ENCODE measurements at regions not wholly inside any gene's neighbourhood (a gene's known extent, or its start where the extent isn't known, plus 50 kb on each side); places are given as distances from the start of the nearest gene placed in this dataset.

DNA sequence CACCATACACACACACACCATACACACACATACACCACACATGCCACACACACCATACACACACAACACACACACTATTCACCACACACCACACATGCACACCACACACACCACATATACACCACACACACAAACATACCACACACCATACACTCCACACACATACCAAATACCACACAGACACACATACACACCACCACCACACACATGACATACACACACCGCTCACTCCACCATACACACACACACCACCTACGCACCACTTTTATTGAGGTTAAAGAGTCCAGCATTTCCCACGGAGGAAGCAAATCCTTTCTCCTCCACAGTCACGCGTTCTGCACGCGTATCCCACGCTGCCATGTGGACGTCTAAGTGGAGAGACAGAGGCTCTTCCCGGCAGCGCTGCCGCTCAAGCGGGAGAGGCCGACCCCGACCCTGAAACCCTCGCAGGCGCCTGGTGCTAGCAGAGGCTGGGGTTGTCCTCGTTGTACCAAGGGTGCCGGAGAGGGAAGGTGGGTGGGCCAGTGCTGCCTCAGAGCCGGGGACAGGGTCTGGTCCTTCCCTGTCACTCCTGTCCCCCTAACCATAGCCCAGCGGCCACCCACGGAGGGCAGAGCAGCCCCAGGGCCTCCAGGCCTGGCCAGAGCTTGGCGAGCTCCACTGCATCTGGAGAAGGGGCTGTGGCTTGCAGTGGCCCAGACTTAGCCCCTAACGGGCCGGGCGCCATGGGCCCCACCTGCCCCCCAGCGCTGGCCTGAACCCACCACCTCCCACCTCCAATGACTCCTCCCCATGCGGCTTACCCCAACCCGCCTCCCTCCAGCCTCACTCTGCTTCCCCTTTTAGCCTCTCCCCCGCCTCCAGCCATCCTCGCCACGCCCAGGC, 1495.0 kb downstream of the BRD1 start:
- Histone ChIP-seq H3K27me3 (no peaks in the 10 kb centered on the region), H3K36me3 (no peaks in the 10 kb centered on the region), H3K27ac (no peak overlapping the region), H3K9me3 (ENCODE audit: low read depth) (no peaks in the 10 kb centered on the region), H3K4me3 (no peak overlapping the region), H3K4me1 (ENCODE audit: low read depth) (no peaks in the 10 kb centered on the region)
- DNase-seq (ENCODE audit: low read depth in 1 of 2, low spot score in 1 of 2) = no peak
- TF ChIP-seq, protein P1, sequence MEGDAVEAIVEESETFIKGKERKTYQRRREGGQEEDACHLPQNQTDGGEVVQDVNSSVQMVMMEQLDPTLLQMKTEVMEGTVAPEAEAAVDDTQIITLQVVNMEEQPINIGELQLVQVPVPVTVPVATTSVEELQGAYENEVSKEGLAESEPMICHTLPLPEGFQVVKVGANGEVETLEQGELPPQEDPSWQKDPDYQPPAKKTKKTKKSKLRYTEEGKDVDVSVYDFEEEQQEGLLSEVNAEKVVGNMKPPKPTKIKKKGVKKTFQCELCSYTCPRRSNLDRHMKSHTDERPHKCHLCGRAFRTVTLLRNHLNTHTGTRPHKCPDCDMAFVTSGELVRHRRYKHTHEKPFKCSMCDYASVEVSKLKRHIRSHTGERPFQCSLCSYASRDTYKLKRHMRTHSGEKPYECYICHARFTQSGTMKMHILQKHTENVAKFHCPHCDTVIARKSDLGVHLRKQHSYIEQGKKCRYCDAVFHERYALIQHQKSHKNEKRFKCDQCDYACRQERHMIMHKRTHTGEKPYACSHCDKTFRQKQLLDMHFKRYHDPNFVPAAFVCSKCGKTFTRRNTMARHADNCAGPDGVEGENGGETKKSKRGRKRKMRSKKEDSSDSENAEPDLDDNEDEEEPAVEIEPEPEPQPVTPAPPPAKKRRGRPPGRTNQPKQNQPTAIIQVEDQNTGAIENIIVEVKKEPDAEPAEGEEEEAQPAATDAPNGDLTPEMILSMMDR (IDR thresholded peaks at IDR 0.05; ENCODE audit: low read depth, low read length) = no peak

DNA sequence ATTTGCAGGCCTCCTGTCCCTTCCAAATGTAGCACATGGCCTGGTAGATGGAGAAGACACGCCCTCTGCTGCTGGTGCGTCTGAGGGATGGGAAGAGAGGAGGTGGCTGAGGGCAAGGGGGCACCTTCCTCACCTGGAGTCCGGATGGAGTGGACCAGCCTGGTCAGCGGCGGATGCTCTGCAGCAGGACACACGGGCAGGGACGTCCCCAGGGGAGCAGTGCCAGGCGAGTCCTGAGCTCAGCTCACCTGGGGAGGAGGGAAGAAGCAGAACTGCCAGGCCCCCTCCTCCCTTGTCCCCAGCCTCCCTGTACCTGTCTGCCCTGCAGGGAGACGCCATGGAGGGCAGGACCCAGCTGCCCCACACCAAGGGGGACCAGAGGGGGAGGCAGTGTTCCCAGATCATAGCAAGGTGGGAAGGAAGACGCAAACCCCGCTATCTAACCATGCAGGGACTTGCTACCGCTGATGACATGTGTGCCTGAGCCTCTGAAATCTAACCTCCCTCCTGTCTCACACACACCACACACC, 1495.9 kb downstream of the BRD1 start:
- Histone ChIP-seq H3K4me3 (no peak overlapping the region), H3K4me1 (ENCODE audit: low read depth) (no peaks in the 10 kb centered on the region), H3K27me3 (no peaks in the 10 kb centered on the region), H3K27ac (no peak overlapping the region), H3K9me3 (ENCODE audit: low read depth) (no peaks in the 10 kb centered on the region), H3K36me3 (no peaks in the 10 kb centered on the region)
- no peak for DNase-seq (ENCODE audit: low read depth in 1 of 2, low spot score in 1 of 2)
- TF ChIP-seq, protein P1 (IDR thresholded peaks at IDR 0.05; ENCODE audit: low read depth, low read length) = no peak

DNA sequence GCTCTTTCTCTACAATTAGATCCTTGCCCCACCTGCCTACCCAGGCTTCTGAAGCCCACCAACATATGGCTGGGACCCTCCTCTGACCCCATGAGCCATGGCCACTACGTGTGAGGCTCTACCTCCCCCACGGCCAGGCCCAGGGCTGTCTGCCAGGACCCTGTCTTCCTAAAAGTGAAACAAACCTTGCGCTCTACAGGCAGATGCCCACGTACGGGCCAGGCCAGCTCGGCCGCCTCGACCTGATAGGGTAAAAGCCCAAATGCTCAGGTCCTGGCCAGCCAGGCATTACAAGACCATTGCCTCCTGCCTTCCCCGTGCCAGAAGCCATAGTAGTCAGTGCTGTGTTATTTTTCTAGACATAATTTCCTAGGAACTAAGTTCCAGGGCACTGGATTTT, 1496.4 kb downstream of the BRD1 start:
- DNase-seq (ENCODE audit: low read depth in 1 of 2, low spot score in 1 of 2) = no peak
- no peak overlapping the region for H3K4me3 ChIP-seq
- TF ChIP-seq, protein P1 (IDR thresholded peaks at IDR 0.05; ENCODE audit: low read depth, low read length) = no peak
- H3K9me3 ChIP-seq (ENCODE audit: low read depth) = no peaks in the 10 kb centered on the region
- H3K27me3 ChIP-seq = no peaks in the 10 kb centered on the region
- no peaks in the 10 kb centered on the region for H3K4me1 ChIP-seq (ENCODE audit: low read depth)
- no peaks in the 10 kb centered on the region for H3K36me3 ChIP-seq
- no peak overlapping the region for H3K27ac ChIP-seq

DNA sequence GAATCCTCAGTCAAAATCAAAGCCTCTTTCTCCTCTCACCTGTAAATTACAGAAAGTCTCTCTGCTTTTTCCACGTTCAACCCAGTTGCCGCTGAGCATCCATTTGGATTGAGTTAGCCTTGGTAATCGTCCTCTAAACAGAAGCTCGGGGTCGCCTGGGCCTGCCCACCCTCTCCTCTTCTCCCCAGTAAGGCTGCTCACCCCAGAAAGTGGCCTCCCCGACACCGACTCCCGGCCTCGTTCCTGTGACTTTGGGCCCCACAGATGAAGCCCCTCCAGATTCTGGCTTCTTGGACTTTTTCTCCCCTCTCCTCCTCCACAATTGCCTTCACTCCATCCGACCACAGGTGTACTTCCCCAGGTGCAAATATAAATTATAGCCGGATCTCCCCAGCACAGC, 1500.0 kb downstream of the BRD1 start:
- Histone ChIP-seq H3K27ac (no peak overlapping the region), H3K36me3 (no peaks in the 10 kb centered on the region), H3K9me3 (ENCODE audit: low read depth) (no peaks in the 10 kb centered on the region), H3K4me1 (ENCODE audit: low read depth) (no peaks in the 10 kb centered on the region), H3K4me3 (no peak overlapping the region), H3K27me3 (no peaks in the 10 kb centered on the region)
- DNase-seq (ENCODE audit: low read depth in 1 of 2, low spot score in 1 of 2) = no peak
- TF ChIP-seq, protein P1 (IDR thresholded peaks at IDR 0.05; ENCODE audit: low read depth, low read length) = no peak

DNA sequence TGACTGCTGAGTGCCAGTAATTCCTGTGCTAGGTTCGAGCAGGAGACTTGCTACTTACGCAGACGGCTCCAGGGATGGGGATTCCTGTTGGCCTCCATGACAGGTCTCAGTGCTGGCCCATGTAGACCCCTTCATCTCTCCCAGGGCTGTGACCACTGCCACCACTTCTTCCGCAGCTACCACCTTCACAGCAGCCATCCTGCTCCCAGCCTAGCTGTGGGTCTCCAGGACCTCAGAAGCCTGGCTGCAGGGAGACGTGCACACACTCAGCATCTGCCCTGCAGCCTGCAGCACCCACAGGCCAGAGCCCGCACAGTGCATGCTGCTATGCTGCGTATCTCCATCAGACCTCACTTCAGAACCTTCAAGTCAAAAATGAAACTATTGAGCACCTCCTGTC, 1503.9 kb downstream of the BRD1 start:
- Histone ChIP-seq H3K36me3 (no peaks in the 10 kb centered on the region), H3K4me1 (ENCODE audit: low read depth) (no peaks in the 10 kb centered on the region), H3K27ac (no peak overlapping the region), H3K9me3 (ENCODE audit: low read depth) (no peaks in the 10 kb centered on the region), H3K4me3 (no peak overlapping the region), H3K27me3 (no peaks in the 10 kb centered on the region)
- TF ChIP-seq, protein P1 (IDR thresholded peaks at IDR 0.05; ENCODE audit: low read depth, low read length) = no peak
- no peak for DNase-seq (ENCODE audit: low read depth in 1 of 2, low spot score in 1 of 2)
